GM12878 (cell line): ENCODE measurements at regions not wholly inside any gene's neighbourhood (a gene's known extent, or its start where the extent isn't known, plus 50 kb on each side); places are given as distances from the start of the nearest gene placed in this dataset.

Source experiments
- ATAC-seq: fragments of 200-7000 bp; cut with Tn5 transposase; 3 replicates; pipeline ENCODE4 v1.9.1; 2020; ENCODE audit warnings: mild to moderate bottlenecking, moderate library complexity
- BruUV-seq: library from RNA; stranded (reverse); fragments of 400-500 nt; replicated peaks from 2 replicates; lab custom pipeline; 2021; lab: Mats Ljungman, UMichigan
- CTCF ChIA-PET: fragments of 300-600 bp; sonication (Branson Sonifier 250); formaldehyde crosslinking; extraction: SDS; loops from one replicate; lab custom pipeline; 2021; ENCODE audit warnings: inconsistent platforms; lab: Yijun Ruan, JAX
- POLR2A ChIA-PET: fragments of 350-600 bp; formaldehyde crosslinking; extraction: SDS; loops from one replicate; lab custom pipeline; 2021; ENCODE audit warnings: inconsistent platforms; lab: Charles Lee
- RAD21 ChIA-PET: fragments of 300-600 bp; sonication (Branson Sonifier 250); formaldehyde crosslinking; loops from one replicate; lab custom pipeline; 2023; ENCODE audit warnings: antibody characterized with exemption; ENCODE audit not compliant: unreplicated experiment; lab: Charles Lee
- SMC1A ChIA-PET: fragments of 300-600 bp; sonication (Branson Sonifier 250); formaldehyde crosslinking; loops from one replicate; lab custom pipeline; 2023; ENCODE audit not compliant: unreplicated experiment, uncharacterized antibody; lab: Charles Lee
- DNase-seq: peaks from one replicate; pipeline ENCODE4 v3.0.0-alpha.2; 2011; ENCODE audit warnings: low read depth, low spot score
- FAIRE-seq: peaks from 3 replicates; lab custom pipeline; 2011; peaks lifted over from hg19 to GRCh38; lab: Jason Lieb, UNC
- H2AFZ ChIP-seq: 2 replicates; pipeline ENCODE4 v1.6.0; 2011; ENCODE audit warnings: low read depth, low read length, control low read depth; ENCODE audit not compliant: control insufficient read depth
- H3K27ac ChIP-seq: 2 replicates; pipeline ENCODE4 v1.5.1; 2011; ENCODE audit warnings: control low read depth; ENCODE audit not compliant: control insufficient read depth, insufficient read depth
- H3K27me3 ChIP-seq, 2 experiments: replicated peaks in 1 of 2; 2 replicates each; pipeline versions ENCODE4 v1.6.0 to v1.6.1; 2011; ENCODE audit warnings: low read length in 1 of 2; ENCODE audit not compliant: control insufficient read depth in 2 of 2, insufficient read depth in 2 of 2
- H3K36me3 ChIP-seq, 2 experiments: 2 replicates each; pipeline ENCODE4 v1.5.1; 2011; ENCODE audit warnings: low read length in 1 of 2; ENCODE audit not compliant: control insufficient read depth in 2 of 2, insufficient read depth in 2 of 2
- H3K4me1 ChIP-seq: 2 replicates; pipeline ENCODE4 v1.6.1; 2011; ENCODE audit warnings: mild to moderate bottlenecking, low read length, moderate library complexity, mixed read lengths; ENCODE audit not compliant: control insufficient read depth, insufficient read depth
- H3K4me2 ChIP-seq: 2 replicates; pipeline ENCODE4 v1.6.0; 2011; ENCODE audit warnings: control low read depth; ENCODE audit not compliant: control insufficient read depth, insufficient read depth
- H3K4me3 ChIP-seq: fragments of 200-600 bp; sonication (generic); 2 replicates; pipeline ENCODE4 v1.5.1; 2016
- H3K79me2 ChIP-seq: 2 replicates; pipeline ENCODE4 v1.6.0; 2011; ENCODE audit warnings: low read length; ENCODE audit not compliant: control insufficient read depth, insufficient read depth
- H3K9ac ChIP-seq: 2 replicates; pipeline ENCODE4 v1.8.0; 2011; ENCODE audit warnings: low read length, control low read depth, mixed read lengths; ENCODE audit not compliant: control insufficient read depth, insufficient read depth
- H3K9me3 ChIP-seq: replicated peaks from 3 replicates; pipeline ENCODE4 v1.5.1; 2011; ENCODE audit warnings: mild to moderate bottlenecking, low read length; ENCODE audit not compliant: control insufficient read depth, insufficient read depth
- H4K20me1 ChIP-seq: 2 replicates; pipeline ENCODE4 v1.6.0; 2011; ENCODE audit not compliant: control insufficient read depth, insufficient read depth
- MEF2A ChIP-seq: IDR thresholded peaks from 2 replicates; pipeline ENCODE4 v1.6.1; 2011; ENCODE audit warnings: low read depth, mild to moderate bottlenecking, low read length, moderate library complexity; ENCODE audit not compliant: insufficient read depth
- MTA2 ChIP-seq: fragments of 450-650 bp; IDR thresholded peaks from 2 replicates; pipeline ENCODE4 v1.6.1; 2016; ENCODE audit warnings: low read depth, mild to moderate bottlenecking, moderate library complexity
- POLR2AphosphoS2 ChIP-seq: IDR thresholded peaks from 2 replicates; pipeline ENCODE4 v1.6.1; 2011; ENCODE audit warnings: low read depth, mild to moderate bottlenecking, low read length, improper control_type of control experiment, moderate library complexity
- SMARCA5 ChIP-seq: fragments of 450-650 bp; IDR thresholded peaks from 2 replicates; pipeline ENCODE4 v1.6.1; 2017; ENCODE audit warnings: mild to moderate bottlenecking
- whole genome bisulfite sequencing: methylation state at CpG from one replicate; pipeline ENCODE4 v1.1.6; 2016; ENCODE audit warnings: low lambda C conversion rate; ENCODE audit not compliant: insufficient replicate concordance, insufficient coverage; ENCODE audit errors: missing lambda C conversion rate; 5-methylcytosine and 5-hydroxymethylcytosine counted together
- in situ Hi-C: fragments of 300-500 bp; cut with MboI; formaldehyde crosslinking; loops from 9 replicates; pipeline ENCODE4 v1.14.3; 2018; ENCODE audit warnings: mixed read lengths
- intact Hi-C: fragments of 100-400 bp; cut with micrococcal nuclease; formaldehyde crosslinking; loops from one replicate; pipeline ENCODE4 v1.14.2; 2022; ENCODE audit not compliant: unreplicated experiment

DNA sequence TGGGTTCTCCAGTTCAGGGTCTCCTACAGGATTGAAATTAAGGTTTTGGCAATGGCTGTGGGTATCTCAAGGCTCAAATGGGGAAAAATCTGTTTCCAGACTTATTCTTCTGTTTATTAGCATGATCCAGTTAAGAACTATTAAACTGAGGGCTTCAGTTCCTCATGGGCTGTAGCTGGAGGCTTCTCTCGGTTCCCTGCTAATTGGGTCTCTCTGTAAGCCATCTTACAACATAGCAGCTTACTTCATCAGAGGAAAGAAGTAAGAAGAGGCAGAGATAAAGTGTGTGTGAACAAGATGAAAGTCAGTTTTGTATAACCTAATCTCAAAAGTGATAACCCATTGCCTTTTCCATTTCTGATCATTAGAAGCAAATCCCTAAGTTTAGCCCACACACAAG, 391.9 kb downstream of the PSAT1 start:
- no peak overlapping the region for H3K4me3 ChIP-seq

DNA sequence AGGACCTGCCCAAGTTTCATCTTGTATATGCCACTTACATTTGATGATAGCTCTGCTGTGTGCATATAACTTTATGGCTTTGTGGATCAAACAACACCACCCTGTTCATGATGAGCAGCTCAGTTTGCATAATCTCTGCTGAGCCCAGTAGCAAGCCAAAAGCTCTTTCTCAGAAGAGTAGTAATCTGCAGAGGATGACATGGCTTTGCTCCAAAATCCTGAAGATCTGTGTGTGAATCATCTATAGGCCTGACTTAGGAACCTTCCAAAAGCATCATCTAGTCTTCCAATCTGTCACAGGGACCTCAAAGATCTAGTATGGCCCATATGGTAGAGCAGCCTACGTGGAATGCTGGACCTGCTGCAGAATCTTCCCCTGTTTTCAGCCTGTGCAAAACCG, 394.6 kb downstream of the PSAT1 start:
- no peak for FAIRE-seq
- CTCF ChIA-PET, result no interaction called here
- no peak overlapping the region for H3K27ac ChIP-seq
- SMC1A ChIA-PET, result no interaction called here
- H3K36me3 ChIP-seq, result no peaks in the 10 kb centered on the region
- no peak for TF ChIP-seq MTA2
- TF ChIP-seq, all 136 proteins: peak for 0
- no peak overlapping the region for H2AFZ ChIP-seq
- no peaks in the 10 kb centered on the region for H3K27me3 ChIP-seq
- ATAC-seq, result no peak
- ChIA-PET RAD21 (no interaction called here), POLR2A (no interaction called here)
- no peaks in the 10 kb centered on the region for H4K20me1 ChIP-seq
- in situ Hi-C loops (no loop called here), intact Hi-C loops (no loop called here)
- 12% methylated on average over 2 of the region's 2 CpGs for WGBS
- no peak overlapping the region for H3K9ac ChIP-seq
- no peaks in the 10 kb centered on the region for H3K4me1 ChIP-seq
- no peaks in the 10 kb centered on the region for H3K79me2 ChIP-seq
- H3K4me2 ChIP-seq, result no peak overlapping the region
- no peak for DNase-seq
- no TSS peak for BruUV-seq
- no peaks in the 10 kb centered on the region for H3K9me3 ChIP-seq
- H3K4me3 ChIP-seq, result no peak overlapping the region

More for the DNA sequence above, 391.9 kb downstream of the PSAT1 start:
- H3K79me2 ChIP-seq, result no peaks in the 10 kb centered on the region
- ChIA-PET SMC1A (no interaction called here), CTCF (no interaction called here), POLR2A (no interaction called here), RAD21 (no interaction called here)
- ATAC-seq, result no peak
- no peaks in the 10 kb centered on the region for H4K20me1 ChIP-seq
- in situ Hi-C loops (no loop called here), intact Hi-C loops (no loop called here)
- 0% methylated on average over 1 of the region's 1 CpG for WGBS
- H3K27me3 ChIP-seq, result no peaks in the 10 kb centered on the region
- TF ChIP-seq SMARCA5, result no peak
- TF ChIP-seq MEF2A, result no peak
- no peak for TF ChIP-seq POLR2AphosphoS2
- DNase-seq, result no peak
- H3K4me2 ChIP-seq, result no peak overlapping the region
- H3K27ac ChIP-seq, result no peak overlapping the region
- no peak for FAIRE-seq
- H3K9me3 ChIP-seq, result no peaks in the 10 kb centered on the region
- no peak overlapping the region for H3K9ac ChIP-seq
- no peaks in the 10 kb centered on the region for H3K36me3 ChIP-seq
- no peak overlapping the region for H2AFZ ChIP-seq
- H3K4me1 ChIP-seq, result no peaks in the 10 kb centered on the region
- no TSS peak for BruUV-seq
